ENCODE measurements at regions not wholly inside any gene's neighbourhood (a gene's known extent, or its start where the extent isn't known, plus 50 kb on each side); places are given as distances from the start of the nearest gene placed in this dataset.

GRCh38 chr6:8238773-8239683 is 136.7 kb upstream of the EEF1E1 start:
- Histone ChIP-seq H3K27ac (no peak overlapping the region), H3K36me3 (no peaks in the 10 kb centered on the region), H3K4me3 (no peak overlapping the region), H3K4me1 (no peaks in the 10 kb centered on the region), H3K9me3 (no peaks in the 10 kb centered on the region), H3K27me3 (no peaks in the 10 kb centered on the region)
- DNase-seq (ENCODE audit: low spot score), result no peak
- TF ChIP-seq CTCF (IDR thresholded peaks at IDR 0.05), result no peak

- H3K4me1 ChIP-seq, result no peaks in the 10 kb centered on the region
- no peaks in the 10 kb centered on the region for H3K9me3 ChIP-seq
- H3K27ac ChIP-seq, result no peak overlapping the region
- H3K36me3 ChIP-seq, result no peaks in the 10 kb centered on the region
- H3K27me3 ChIP-seq, result no peaks in the 10 kb centered on the region
- H3K4me3 ChIP-seq, result no peak overlapping the region
- TF ChIP-seq CTCF (IDR thresholded peaks at IDR 0.05), result no peak
- no peak for DNase-seq (ENCODE audit: low spot score)
Observed at GRCh38 chr6:8237668-8238067, 135.3 kb upstream of the EEF1E1 start.

- Histone ChIP-seq H3K9me3 (no peaks in the 10 kb centered on the region), H3K27me3 (no peaks in the 10 kb centered on the region), H3K36me3 (no peaks in the 10 kb centered on the region), H3K4me1 (no peaks in the 10 kb centered on the region), H3K4me3 (no peak overlapping the region), H3K27ac (no peak overlapping the region)
- no peak for DNase-seq (ENCODE audit: low spot score)
- TF ChIP-seq CTCF (IDR thresholded peaks at IDR 0.05), result no peak
Observed at GRCh38 chr6:8236956-8237355, 134.6 kb upstream of the EEF1E1 start.

- Histone ChIP-seq H3K27me3 (no peaks in the 10 kb centered on the region), H3K36me3 (no peaks in the 10 kb centered on the region), H3K27ac (no peak overlapping the region), H3K4me1 (no peaks in the 10 kb centered on the region), H3K9me3 (no peaks in the 10 kb centered on the region), H3K4me3 (no peak overlapping the region)
- DNase-seq (ENCODE audit: low spot score), result no peak
- TF ChIP-seq CTCF (IDR thresholded peaks at IDR 0.05), result no peak
Observed at GRCh38 chr6:8234321-8234720, 132.0 kb upstream of the EEF1E1 start.

- Histone ChIP-seq H3K27ac (no peak overlapping the region), H3K4me1 (no peaks in the 10 kb centered on the region), H3K9me3 (no peaks in the 10 kb centered on the region), H3K36me3 (no peaks in the 10 kb centered on the region), H3K4me3 (no peak overlapping the region), H3K27me3 (no peaks in the 10 kb centered on the region)
- DNase-seq (ENCODE audit: low spot score), result no peak
- no peak for TF ChIP-seq CTCF (IDR thresholded peaks at IDR 0.05)
Observed at GRCh38 chr6:8231956-8232355, 129.6 kb upstream of the EEF1E1 start.

Measured in right atrium auricular region (tissue), 2 donors.